Loucy (cell line): ENCODE measurements at regions not wholly inside any gene's neighbourhood (a gene's known extent, or its start where the extent isn't known, plus 50 kb on each side); places are given as distances from the start of the nearest gene placed in this dataset.

ENCODE experiments used
- EZH2phosphoT487 ChIP-seq: fragments of 200-600 bp; IDR thresholded peaks from 2 replicates; pipeline ENCODE4 v1.6.1; 2018; ENCODE audit warnings: antibody characterized with exemption, mild to moderate bottlenecking, moderate library complexity, borderline replicate concordance
- TF ChIP-seq, protein P1 (sequence below): fragments of 200-600 bp; sonication (generic); conservative IDR thresholded peaks from 2 replicates; pipeline ENCODE4 v1.5.1; 2014; ENCODE audit warnings: mild to moderate bottlenecking, antibody characterized with exemption, low read length

DNA sequence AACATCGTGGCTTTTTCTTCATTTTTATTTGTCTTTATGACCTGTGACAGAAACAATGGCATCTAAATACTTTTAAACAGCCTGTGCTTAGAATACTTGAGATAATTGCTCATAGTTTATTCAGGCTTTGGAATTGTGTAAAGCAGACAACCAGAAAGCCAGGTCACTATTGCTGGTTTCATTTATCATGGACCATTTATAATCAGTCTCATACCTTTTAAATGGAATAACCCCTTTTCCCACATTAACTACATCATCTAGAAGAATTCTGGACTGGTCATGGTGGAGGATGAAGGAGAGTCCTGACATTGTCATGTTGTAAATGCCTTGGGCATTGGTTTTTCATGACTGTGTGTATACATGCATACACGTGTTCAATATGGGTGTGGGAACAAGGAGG lies 661.5 kb downstream of the EPM2A start:
- TF ChIP-seq, protein P1, sequence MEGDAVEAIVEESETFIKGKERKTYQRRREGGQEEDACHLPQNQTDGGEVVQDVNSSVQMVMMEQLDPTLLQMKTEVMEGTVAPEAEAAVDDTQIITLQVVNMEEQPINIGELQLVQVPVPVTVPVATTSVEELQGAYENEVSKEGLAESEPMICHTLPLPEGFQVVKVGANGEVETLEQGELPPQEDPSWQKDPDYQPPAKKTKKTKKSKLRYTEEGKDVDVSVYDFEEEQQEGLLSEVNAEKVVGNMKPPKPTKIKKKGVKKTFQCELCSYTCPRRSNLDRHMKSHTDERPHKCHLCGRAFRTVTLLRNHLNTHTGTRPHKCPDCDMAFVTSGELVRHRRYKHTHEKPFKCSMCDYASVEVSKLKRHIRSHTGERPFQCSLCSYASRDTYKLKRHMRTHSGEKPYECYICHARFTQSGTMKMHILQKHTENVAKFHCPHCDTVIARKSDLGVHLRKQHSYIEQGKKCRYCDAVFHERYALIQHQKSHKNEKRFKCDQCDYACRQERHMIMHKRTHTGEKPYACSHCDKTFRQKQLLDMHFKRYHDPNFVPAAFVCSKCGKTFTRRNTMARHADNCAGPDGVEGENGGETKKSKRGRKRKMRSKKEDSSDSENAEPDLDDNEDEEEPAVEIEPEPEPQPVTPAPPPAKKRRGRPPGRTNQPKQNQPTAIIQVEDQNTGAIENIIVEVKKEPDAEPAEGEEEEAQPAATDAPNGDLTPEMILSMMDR, result no peak
- TF ChIP-seq EZH2phosphoT487, result no peak
